B cell (primary cell): ENCODE measurements at regions not wholly inside any gene's neighbourhood (a gene's known extent, or its start where the extent isn't known, plus 50 kb on each side); places are given as distances from the start of the nearest gene placed in this dataset.

Experiments
- CTCF ChIP-seq: fragments of 200-600 bp; IDR thresholded peaks from one replicate; pipeline ENCODE4 v1.8.0; 2022; ENCODE audit warnings: antibody characterized with exemption, mild to moderate bottlenecking
- EZH2 ChIP-seq: IDR thresholded peaks from 2 replicates; pipeline ENCODE4 v1.6.1; 2012; ENCODE audit warnings: borderline replicate concordance, low read depth, mild to moderate bottlenecking, moderate library complexity, low read length; ENCODE audit not compliant: insufficient read depth, poor library complexity, severe bottlenecking

- TF ChIP-seq CTCF = no peak
- TF ChIP-seq EZH2 = no peak
These were observed 64.2 kb upstream of the TTC29 start for GRCh38 chr4:147009875-147010274.
